ENCODE measurements at regions not wholly inside any gene's neighbourhood (a gene's known extent, or its start where the extent isn't known, plus 50 kb on each side); places are given as distances from the start of the nearest gene placed in this dataset.
"Not testable (repeated sequence)": the region's sequence is repeated elsewhere in the genome, so short reads cannot be mapped to it uniquely, and the experiment has no call there.

GRCh38 chr1:166489670-166490436 is 323.1 kb upstream of the FAM78B start:
- DNase-seq: no peak

GRCh38 chr1:166490437-166490991 is 323.7 kb upstream of the FAM78B start:
- no peak for DNase-seq

- not testable (repeated sequence) for DNase-seq
Observed at GRCh38 chr1:166493765-166494164, 327.0 kb upstream of the FAM78B start.

- no peak for DNase-seq
Observed at GRCh38 chr1:166507347-166507746, 331.9 kb upstream of the POGK start.

- DNase-seq: no peak
Observed at GRCh38 chr1:166511761-166512160, 327.5 kb upstream of the POGK start.

GRCh38 chr1:166514067-166514466 is 325.2 kb upstream of the POGK start:
- DNase-seq: no peak

- DNase-seq: no peak
Observed at GRCh38 chr1:166527752-166528151, 311.5 kb upstream of the POGK start.

- DNase-seq: no peak
Observed at GRCh38 chr1:166538646-166539045, 300.6 kb upstream of the POGK start.

GRCh38 chr1:166544036-166544435 is 295.2 kb upstream of the POGK start:
- no peak for DNase-seq

- no peak for DNase-seq
Observed at GRCh38 chr1:166544561-166544960, 294.7 kb upstream of the POGK start.

- DNase-seq: no peak
Observed at GRCh38 chr1:166552706-166553105, 286.6 kb upstream of the POGK start.

- no peak for DNase-seq
Observed at GRCh38 chr1:166570954-166571353, 268.3 kb upstream of the POGK start.

GRCh38 chr1:166573199-166573598 is 266.1 kb upstream of the POGK start:
- DNase-seq: no peak

- DNase-seq: no peak
Observed at GRCh38 chr1:166579557-166580501, 259.4 kb upstream of the POGK start.

GRCh38 chr1:166588741-166589140 is 250.5 kb upstream of the POGK start:
- DNase-seq: no peak

GRCh38 chr1:166590161-166590560 is 249.1 kb upstream of the POGK start:
- DNase-seq: no peak

GRCh38 chr1:166594646-166595045 is 244.6 kb upstream of the POGK start:
- no peak for DNase-seq

GRCh38 chr1:166597516-166597915 is 241.8 kb upstream of the POGK start:
- DNase-seq: no peak

GRCh38 chr1:166600574-166600973 is 238.7 kb upstream of the POGK start:
- no peak for DNase-seq

GRCh38 chr1:166601650-166602278 is 237.5 kb upstream of the POGK start:
- no peak for DNase-seq

- DNase-seq: not testable (repeated sequence)
Observed at GRCh38 chr1:166602801-166603200, 236.5 kb upstream of the POGK start.

- DNase-seq: no peak
Observed at GRCh38 chr1:166603296-166603695, 236.0 kb upstream of the POGK start.
